Erythroblast (primary cell): ENCODE measurements at regions not wholly inside any gene's neighbourhood (a gene's known extent, or its start where the extent isn't known, plus 50 kb on each side); places are given as distances from the start of the nearest gene placed in this dataset.

Experiments used
- GATA1 ChIP-seq: IDR thresholded peaks from 2 replicates; pipeline ENCODE4 v1.6.1; 2011; ENCODE audit warnings: low read depth, mild to moderate bottlenecking, control low read depth, low read length, moderate library complexity
- POLR2A ChIP-seq: IDR thresholded peaks from 2 replicates; pipeline ENCODE4 v1.6.1; 2011; ENCODE audit warnings: mild to moderate bottlenecking, low read length

DNA sequence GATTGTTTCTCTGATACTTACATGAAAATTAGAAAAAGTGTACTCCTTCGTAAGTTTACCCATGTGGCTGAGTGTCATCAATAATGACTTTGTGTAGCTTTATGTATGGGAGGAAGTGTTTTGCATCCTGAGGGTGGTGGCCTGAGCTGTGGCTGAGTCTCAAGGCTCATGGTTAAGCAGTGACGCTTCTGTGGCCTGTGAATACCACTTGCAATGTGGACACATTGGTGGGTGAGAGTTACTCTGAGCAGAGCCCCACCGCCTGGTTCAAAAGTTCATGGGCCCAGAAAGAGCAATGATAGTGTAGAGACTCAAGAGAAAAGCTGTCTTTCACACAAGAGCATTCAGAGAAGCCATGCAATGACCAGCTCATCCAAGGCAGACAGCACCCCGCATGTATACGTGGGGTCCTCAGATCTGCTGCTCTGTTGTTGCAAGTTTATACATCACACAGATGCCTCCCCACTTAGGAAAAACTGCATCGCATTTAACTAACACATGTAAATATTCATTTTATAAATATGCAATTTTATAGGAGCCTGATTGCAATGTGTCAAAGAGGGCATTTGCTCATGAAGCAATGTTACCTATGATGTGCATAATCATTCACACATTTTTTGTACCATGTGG, 55.1 kb upstream of the FRMD6 start:
- TF ChIP-seq POLR2A: no peak
- no peak for TF ChIP-seq GATA1
